ENCODE measurements at regions not wholly inside any gene's neighbourhood (a gene's known extent, or its start where the extent isn't known, plus 50 kb on each side); places are given as distances from the start of the nearest gene placed in this dataset.

GRCh38 chr4:1487761-1488160 is 81.5 kb upstream of the NKX1-1 start:
- no peak for DNase-seq (ENCODE audit: low read depth, low spot score)
- Histone ChIP-seq H3K4me2 (ENCODE audit: insufficient read depth, low read length) (no peak overlapping the region), H3K4me1 (ENCODE audit: control insufficient read depth, extremely low read depth, insufficient read depth, low read length) (no peaks in the 10 kb centered on the region), H3K9ac (replicated peaks; ENCODE audit: extremely low read depth, insufficient read depth, low read length) (no peak overlapping the region), H4K20me1 (replicated peaks; ENCODE audit: control insufficient read depth, extremely low read depth, insufficient read depth, low read length) (no peaks in the 10 kb centered on the region), H3K27ac (ENCODE audit: insufficient read depth, low read depth, low read length) (no peak overlapping the region), H3K36me3 (ENCODE audit: control insufficient read depth in 2 of 2, extremely low read depth in 1 of 2, insufficient read depth in 2 of 2, low read length in 2 of 2) (no peaks in the 10 kb centered on the region), H3K79me2 (ENCODE audit: control insufficient read depth, insufficient read depth, low read length) (no peaks in the 10 kb centered on the region), H3K27me3 (ENCODE audit: control insufficient read depth in 2 of 2, insufficient read depth in 2 of 2, low read length in 2 of 2) (no peaks in the 10 kb centered on the region), H3K9me3 (replicated peaks; ENCODE audit: control insufficient read depth, insufficient read depth, low read length) (peaks cover 2% of the 10 kb centered on the region), H3K4me3 (replicated peaks in 1 of 3; ENCODE audit: insufficient read depth in 1 of 3, low read depth in 1 of 3, low read length in 3 of 3) (no peak overlapping the region), H2AFZ (ENCODE audit: low read depth, low read length) (no peak overlapping the region), H3K9me1 (replicated peaks; ENCODE audit: control insufficient read depth, extremely low read depth, insufficient read depth, low read length) (no peaks in the 10 kb centered on the region)
- FAIRE-seq: no peak
- dilution Hi-C loops (cut with MboI; ENCODE audit: extremely low pct_ligation_motif_present, low sequenced_read_pairs): no loop called here
- POLR2A ChIA-PET: no interaction called here
- intact Hi-C loops (cut with micrococcal nuclease): no loop called here
- TF ChIP-seq JUN (IDR thresholded peaks at IDR 0.05; ENCODE audit: borderline replicate concordance, insufficient read depth, insufficient read length, low read depth) (no peak), CTCF (IDR thresholded peaks at IDR 0.05; ENCODE audit: extremely low read depth in 1 of 2, insufficient read depth in 1 of 2, low read depth in 1 of 2, low read length in 2 of 2) (no peak), GATA2 (IDR thresholded peaks at IDR 0.05; ENCODE audit: insufficient read depth, insufficient read length, low read depth, low read length) (no peak), POLR2A (IDR thresholded peaks at IDR 0.05; ENCODE audit: low read depth, low read length) (no peak)
- CTCF ChIA-PET: no interaction called here
- BruUV-seq (replicated peaks): no TSS peak

GRCh38 chr4:1487106-1487505 is 80.9 kb upstream of the NKX1-1 start:
- Histone ChIP-seq H3K36me3 (ENCODE audit: control insufficient read depth in 2 of 2, extremely low read depth in 1 of 2, insufficient read depth in 2 of 2, low read length in 2 of 2) (no peaks in the 10 kb centered on the region), H3K9ac (replicated peaks; ENCODE audit: extremely low read depth, insufficient read depth, low read length) (no peak overlapping the region), H3K4me2 (ENCODE audit: insufficient read depth, low read length) (no peak overlapping the region), H4K20me1 (replicated peaks; ENCODE audit: control insufficient read depth, extremely low read depth, insufficient read depth, low read length) (no peaks in the 10 kb centered on the region), H3K79me2 (ENCODE audit: control insufficient read depth, insufficient read depth, low read length) (no peaks in the 10 kb centered on the region), H3K27me3 (ENCODE audit: control insufficient read depth in 2 of 2, insufficient read depth in 2 of 2, low read length in 2 of 2) (no peaks in the 10 kb centered on the region), H3K9me1 (replicated peaks; ENCODE audit: control insufficient read depth, extremely low read depth, insufficient read depth, low read length) (no peaks in the 10 kb centered on the region), H3K4me3 (replicated peaks in 1 of 3; ENCODE audit: insufficient read depth in 1 of 3, low read depth in 1 of 3, low read length in 3 of 3) (no peak overlapping the region), H3K27ac (ENCODE audit: insufficient read depth, low read depth, low read length) (no peak overlapping the region), H2AFZ (ENCODE audit: low read depth, low read length) (no peak overlapping the region), H3K4me1 (ENCODE audit: control insufficient read depth, extremely low read depth, insufficient read depth, low read length) (no peaks in the 10 kb centered on the region), H3K9me3 (replicated peaks; ENCODE audit: control insufficient read depth, insufficient read depth, low read length) (peaks cover 2% of the 10 kb centered on the region)
- no peak for FAIRE-seq
- POLR2A ChIA-PET: no interaction called here
- CTCF ChIA-PET: interaction anchor here (1.0 to 1.7 kb wide), 2 partner anchors 26 to 36 kb away, joined by 3 to 7 read pairs; no protein-coding TSS in a partner anchor
- DNase-seq (ENCODE audit: low read depth, low spot score): no peak
- dilution Hi-C loops (cut with MboI; ENCODE audit: extremely low pct_ligation_motif_present, low sequenced_read_pairs) (no loop called here), intact Hi-C loops (cut with micrococcal nuclease) (no loop called here)
- no peak for TF ChIP-seq FOS (IDR thresholded peaks at IDR 0.05; ENCODE audit: borderline replicate concordance, insufficient read depth, low read length)
- no peak for TF ChIP-seq EZH2 (IDR thresholded peaks at IDR 0.05; ENCODE audit: borderline replicate concordance, low read depth, low read length, severe bottlenecking)
- TF ChIP-seq JUN (IDR thresholded peaks at IDR 0.05; ENCODE audit: borderline replicate concordance, insufficient read depth, insufficient read length, low read depth): no peak
- TF ChIP-seq POLR2A (IDR thresholded peaks at IDR 0.05; ENCODE audit: low read depth, low read length): no peak
- no peak for TF ChIP-seq MAX (IDR thresholded peaks at IDR 0.05; ENCODE audit: insufficient read depth, insufficient read length)
- no peak for TF ChIP-seq CTCF (IDR thresholded peaks at IDR 0.05; ENCODE audit: extremely low read depth in 1 of 2, insufficient read depth in 1 of 2, low read depth in 1 of 2, low read length in 2 of 2)
- TF ChIP-seq MYC (IDR thresholded peaks at IDR 0.05; ENCODE audit: low read depth, low read length): no peak
- no TSS peak for BruUV-seq (replicated peaks)

Measured in endothelial cell of umbilical vein (primary cell).